Epithelial cell of proximal tubule (primary cell): ENCODE measurements at regions not wholly inside any gene's neighbourhood (a gene's known extent, or its start where the extent isn't known, plus 50 kb on each side); places are given as distances from the start of the nearest gene placed in this dataset.

Experiments used
- DNase-seq: peaks from one replicate; pipeline ENCODE4 v3.0.0-alpha.2; 2011; ENCODE audit warnings: low read depth
- H3K4me3 ChIP-seq: 2 replicates; pipeline ENCODE4 v1.5.1; 2011; ENCODE audit warnings: low read depth, mild to moderate bottlenecking, low read length
- CTCF ChIP-seq: conservative IDR thresholded peaks from 2 replicates; pipeline ENCODE4 v1.5.1; 2012; ENCODE audit warnings: low read depth, mild to moderate bottlenecking, low read length

- no peak for DNase-seq
- TF ChIP-seq CTCF = no peak
- H3K4me3 ChIP-seq = no peak overlapping the region
Observed at GRCh38 chr5:5573798-5574380, 151.4 kb downstream of the ICE1 start.

GRCh38 chr5:5572976-5573797 is 150.7 kb downstream of the ICE1 start:
- DNase-seq = no peak
- no peak for TF ChIP-seq CTCF
- H3K4me3 ChIP-seq = no peak overlapping the region

- no peak overlapping the region for H3K4me3 ChIP-seq
- DNase-seq = no peak
- no peak for TF ChIP-seq CTCF
Observed at GRCh38 chr5:5572010-5572865, 149.8 kb downstream of the ICE1 start.

GRCh38 chr5:5570646-5571045 is 148.2 kb downstream of the ICE1 start:
- no peak for DNase-seq
- TF ChIP-seq CTCF = no peak
- no peak overlapping the region for H3K4me3 ChIP-seq

GRCh38 chr5:5564898-5565297 is 142.4 kb downstream of the ICE1 start:
- no peak for DNase-seq
- TF ChIP-seq CTCF = no peak
- no peak overlapping the region for H3K4me3 ChIP-seq

- DNase-seq = no peak
- no peak overlapping the region for H3K4me3 ChIP-seq
- no peak for TF ChIP-seq CTCF
Observed at GRCh38 chr5:5560016-5560415, 137.5 kb downstream of the ICE1 start.
